ENCODE measurements at regions not wholly inside any gene's neighbourhood (a gene's known extent, or its start where the extent isn't known, plus 50 kb on each side); places are given as distances from the start of the nearest gene placed in this dataset.

DNA sequence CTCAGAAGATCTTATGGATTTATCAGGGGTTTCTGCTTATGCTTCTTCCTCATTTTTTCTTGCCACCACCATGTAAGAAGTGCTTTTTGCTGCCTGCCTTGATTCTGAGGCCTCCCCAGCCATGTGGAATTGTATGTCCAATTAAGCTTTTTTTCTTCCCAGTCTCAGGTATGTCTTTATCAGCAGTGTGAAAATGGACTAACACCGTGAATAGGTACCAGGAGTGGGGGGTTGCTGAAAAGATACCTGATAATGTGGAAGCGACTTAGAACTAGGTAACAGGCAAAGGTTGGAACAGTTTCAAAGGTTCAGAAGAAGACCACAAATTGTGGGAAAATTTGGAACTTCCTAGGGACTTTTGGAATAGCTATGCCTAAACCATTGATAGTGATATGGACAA is 1222.5 kb upstream of the NUDT12 start:
- in situ Hi-C loops (cut with HindIII; ENCODE audit: low sequenced_read_pairs) = no loop called here

- in situ Hi-C loops (cut with HindIII; ENCODE audit: low sequenced_read_pairs) = no loop called here
Observed at GRCh38 chr5:104774372-104774771, 1211.8 kb upstream of the NUDT12 start.

GRCh38 chr5:104764197-104764596 is 1201.6 kb upstream of the NUDT12 start:
- in situ Hi-C loops (cut with HindIII; ENCODE audit: low sequenced_read_pairs) = no loop called here

GRCh38 chr5:104763216-104763615 is 1200.6 kb upstream of the NUDT12 start:
- in situ Hi-C loops (cut with HindIII; ENCODE audit: low sequenced_read_pairs) = no loop called here

DNA sequence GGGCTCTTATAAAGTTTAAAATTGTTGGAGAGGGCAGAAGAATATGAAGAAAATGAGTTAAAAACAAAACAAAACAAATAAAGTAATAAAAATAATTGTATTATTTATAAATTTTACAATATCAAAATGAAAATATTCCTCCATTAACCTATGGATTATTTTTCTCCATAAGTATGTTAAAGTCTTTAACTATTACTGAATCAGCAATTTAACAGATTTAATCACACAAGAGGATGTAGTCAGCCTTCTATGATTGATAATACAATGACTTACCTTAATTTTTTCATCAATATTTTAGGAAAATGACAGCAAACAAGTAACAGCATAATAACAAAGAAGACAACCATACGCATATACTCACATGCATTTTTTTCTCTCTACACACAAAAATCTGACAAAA is 1195.3 kb upstream of the NUDT12 start:
- in situ Hi-C loops (cut with HindIII; ENCODE audit: low sequenced_read_pairs) = no loop called here

GRCh38 chr5:104755806-104756205 is 1193.2 kb upstream of the NUDT12 start:
- in situ Hi-C loops (cut with HindIII; ENCODE audit: low sequenced_read_pairs) = no loop called here

DNA sequence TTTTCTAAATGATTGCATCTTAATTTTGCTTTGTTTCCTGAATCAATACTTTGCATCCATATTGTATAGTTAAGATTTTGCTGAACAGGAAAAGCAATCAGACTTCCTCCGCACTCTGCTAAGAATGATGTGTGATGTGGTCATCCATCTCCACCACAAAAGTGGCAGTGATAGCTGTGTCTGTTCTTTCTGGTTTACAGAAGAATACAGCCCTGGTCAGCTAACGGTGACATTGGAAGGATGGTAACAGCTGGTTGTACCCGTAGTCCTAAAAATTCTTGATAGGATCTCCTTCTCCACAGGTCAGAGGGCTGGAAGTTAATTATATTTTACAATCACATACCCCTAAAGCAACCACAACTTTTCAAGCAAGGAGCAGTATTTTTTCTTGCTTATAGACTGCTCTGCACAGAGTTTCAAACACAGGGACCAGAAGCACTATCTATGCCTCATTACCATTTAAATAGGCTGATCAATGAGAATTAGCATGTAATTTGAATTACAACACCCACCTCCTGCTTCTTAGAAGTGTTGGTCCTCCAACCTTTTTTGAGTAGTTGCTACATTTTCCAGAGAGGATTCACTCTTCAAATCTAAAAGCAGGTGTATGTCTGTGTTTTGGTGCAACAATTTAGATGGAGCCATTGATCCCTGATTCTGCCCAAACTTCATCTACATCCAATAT is 1191.9 kb upstream of the NUDT12 start:
- in situ Hi-C loops (cut with HindIII; ENCODE audit: low sequenced_read_pairs) = no loop called here

DNA sequence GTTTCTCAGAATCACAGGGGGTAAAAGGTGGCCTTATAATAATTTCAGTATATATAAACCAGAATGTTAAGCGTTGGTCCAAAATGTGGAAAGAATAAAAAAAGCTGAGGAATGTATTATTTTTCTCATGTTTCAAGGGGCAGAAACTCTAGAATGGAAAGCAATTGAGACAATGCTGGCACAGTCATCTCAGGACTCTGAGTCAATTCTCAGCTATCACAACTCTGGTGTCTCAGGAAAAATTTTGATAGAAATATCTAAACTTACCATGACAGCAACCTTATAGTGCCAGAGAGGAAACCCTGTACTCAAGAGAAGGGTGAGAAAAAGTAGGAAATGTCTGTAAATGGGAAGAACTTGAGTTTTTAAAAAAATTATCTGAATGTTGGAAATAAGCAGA is 1189.4 kb upstream of the NUDT12 start:
- in situ Hi-C loops (cut with HindIII; ENCODE audit: low sequenced_read_pairs) = no loop called here

GRCh38 chr5:104739905-104740304 is 1177.3 kb upstream of the NUDT12 start:
- in situ Hi-C loops (cut with HindIII; ENCODE audit: low sequenced_read_pairs) = no loop called here

DNA sequence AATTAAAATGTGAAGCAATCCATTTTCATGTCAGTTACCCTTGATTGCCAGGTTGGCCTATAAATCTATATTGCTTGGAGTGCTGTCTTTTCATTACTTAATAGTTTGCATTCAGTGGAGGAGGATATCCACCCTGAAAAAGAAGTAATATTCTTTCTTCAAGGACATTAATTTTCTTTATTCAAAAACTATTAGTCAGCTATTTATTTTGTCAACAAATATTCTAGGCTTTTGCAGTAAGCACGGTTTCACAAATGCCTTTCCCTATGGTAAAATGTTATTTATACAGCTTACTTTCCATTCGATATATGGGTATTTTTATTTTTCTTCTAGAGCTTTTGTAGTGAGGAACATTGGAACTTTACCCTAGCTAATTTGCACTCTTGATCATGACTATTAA is 1176.9 kb upstream of the NUDT12 start:
- in situ Hi-C loops (cut with HindIII; ENCODE audit: low sequenced_read_pairs) = no loop called here

DNA sequence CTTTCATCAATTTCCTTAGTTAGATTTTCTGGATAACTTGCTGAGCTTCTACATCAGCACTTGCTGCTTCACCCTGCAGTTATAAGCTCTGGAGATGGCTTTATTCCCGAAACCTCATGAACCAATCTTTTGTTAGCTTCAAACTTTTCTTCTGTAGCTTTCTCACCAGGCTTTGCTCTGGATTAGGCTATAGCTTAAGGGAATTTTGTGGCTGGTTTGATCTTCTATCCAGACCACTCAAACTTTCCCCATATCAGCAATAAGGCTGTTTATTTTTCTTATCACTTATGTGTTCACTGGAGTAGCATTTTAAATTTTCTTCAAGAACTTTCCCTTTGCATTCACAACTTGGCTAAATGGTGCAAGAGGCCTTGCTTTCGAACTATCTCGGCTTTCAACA is 1173.5 kb upstream of the NUDT12 start:
- in situ Hi-C loops (cut with HindIII; ENCODE audit: low sequenced_read_pairs) = no loop called here

DNA sequence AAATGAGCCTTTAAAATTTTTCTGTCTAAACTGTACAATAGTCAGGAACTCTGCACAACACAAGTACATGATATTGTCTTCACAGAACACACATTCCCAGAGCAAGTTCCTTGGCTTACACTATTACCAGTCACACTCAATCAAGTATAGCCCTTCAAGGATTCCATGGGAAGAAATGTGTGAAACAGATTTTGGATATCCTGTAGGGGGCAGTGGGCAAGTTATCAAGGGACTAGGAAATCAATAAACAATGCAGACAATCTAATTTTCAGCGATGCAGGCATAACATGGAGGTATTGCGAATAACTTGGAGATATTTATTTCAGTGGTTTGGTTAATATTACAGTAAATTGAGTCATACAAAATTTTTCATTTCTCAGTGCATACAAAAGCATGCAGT is 1171.5 kb upstream of the NUDT12 start:
- in situ Hi-C loops (cut with HindIII; ENCODE audit: low sequenced_read_pairs) = no loop called here

- in situ Hi-C loops (cut with HindIII; ENCODE audit: low sequenced_read_pairs) = no loop called here
Observed at GRCh38 chr5:104733063-104733669, 1170.6 kb upstream of the NUDT12 start.

DNA sequence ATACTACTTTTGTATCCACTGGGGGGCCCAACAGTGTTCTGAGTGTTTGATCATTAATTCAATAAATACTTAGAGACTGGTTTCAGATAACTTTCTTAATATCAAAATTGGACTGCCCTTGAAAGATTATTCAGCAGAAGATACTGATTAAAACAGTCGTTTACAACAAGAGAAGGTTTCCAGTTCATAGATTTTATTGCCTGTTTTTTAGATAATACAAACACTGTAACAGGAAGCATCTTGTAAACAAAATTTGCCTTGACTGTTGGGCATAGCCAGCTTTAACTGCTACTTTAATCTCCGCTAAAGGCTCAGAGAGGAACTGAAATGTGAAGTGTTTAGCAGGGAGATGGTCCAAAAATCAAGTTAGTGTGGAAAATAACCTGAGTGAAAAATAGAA is 1168.7 kb upstream of the NUDT12 start:
- in situ Hi-C loops (cut with HindIII; ENCODE audit: low sequenced_read_pairs) = no loop called here

DNA sequence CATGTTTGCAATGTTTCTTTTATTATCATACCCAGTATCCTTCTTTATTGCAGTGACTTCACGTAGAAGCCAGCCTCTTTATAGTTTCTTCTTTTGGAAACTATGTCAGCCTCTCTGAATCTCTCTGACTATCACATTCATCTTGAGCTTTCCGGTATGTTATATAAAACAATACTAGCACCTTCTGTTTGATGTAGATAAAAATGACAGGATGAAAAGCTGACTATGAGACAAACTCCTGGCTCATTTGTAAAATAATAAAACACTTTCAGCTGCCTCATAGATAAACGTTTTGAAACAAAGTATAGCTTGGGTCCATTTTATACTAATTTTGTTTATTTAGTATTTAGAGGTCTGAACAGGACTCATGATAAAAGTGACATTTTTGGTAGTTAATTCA is 1145.4 kb upstream of the NUDT12 start:
- in situ Hi-C loops (cut with HindIII; ENCODE audit: low sequenced_read_pairs) = no loop called here

DNA sequence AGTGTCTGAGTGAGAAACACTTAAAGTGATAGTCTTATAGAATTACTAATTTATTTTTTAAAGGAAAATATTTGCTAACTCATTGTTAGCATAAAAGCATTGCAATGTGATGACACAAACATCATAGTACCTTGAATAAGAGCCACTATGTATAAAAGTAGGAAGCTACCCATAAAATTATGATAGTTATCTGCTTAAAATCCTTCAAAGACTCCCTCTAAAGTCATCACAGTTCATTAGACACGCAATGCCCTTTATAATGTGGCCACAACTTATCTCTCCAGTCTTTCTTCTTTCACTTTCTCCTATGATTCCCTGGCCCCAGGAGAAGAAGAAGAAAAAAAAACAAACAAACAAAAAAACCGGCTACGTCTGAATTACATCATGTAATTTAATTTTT is 1144.0 kb upstream of the NUDT12 start:
- in situ Hi-C loops (cut with HindIII; ENCODE audit: low sequenced_read_pairs) = no loop called here

DNA sequence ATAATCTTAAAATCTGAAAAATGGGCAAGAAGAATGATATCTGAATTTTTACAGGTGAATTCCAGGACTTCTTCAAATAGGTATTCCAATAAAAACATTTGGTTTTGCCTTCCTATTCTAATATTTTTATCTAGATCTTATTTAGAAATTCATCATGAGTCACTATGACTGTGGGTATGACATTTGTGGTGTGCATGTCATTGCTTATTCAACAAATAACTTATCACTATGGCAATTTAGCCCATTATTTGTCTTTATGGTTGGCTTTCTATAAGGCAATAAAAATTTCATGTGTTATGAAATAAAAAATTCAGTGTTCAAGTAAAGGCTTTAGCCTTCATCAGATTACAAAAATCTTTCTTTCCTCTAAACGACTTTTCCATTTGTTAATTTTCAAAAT is 1139.6 kb upstream of the NUDT12 start:
- in situ Hi-C loops (cut with HindIII; ENCODE audit: low sequenced_read_pairs) = no loop called here

DNA sequence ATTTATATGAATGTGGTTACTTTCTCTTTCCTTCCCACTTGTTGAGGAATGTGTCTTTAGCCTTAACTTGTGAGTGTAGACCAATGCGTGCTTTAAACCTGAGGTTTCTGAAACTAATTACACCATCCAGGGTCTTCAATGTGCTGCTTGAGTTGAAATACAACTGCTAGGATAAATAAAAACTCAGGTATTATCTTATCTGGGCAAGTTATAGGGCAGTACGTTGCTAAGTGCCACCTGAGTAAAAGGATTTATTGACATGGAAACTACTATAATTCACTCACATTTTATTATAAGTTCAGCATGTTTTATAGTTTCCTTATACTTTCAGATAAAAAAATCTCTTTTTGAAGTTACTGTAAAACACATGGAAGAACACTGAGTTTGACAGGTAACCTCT is 1136.8 kb upstream of the NUDT12 start:
- in situ Hi-C loops (cut with HindIII; ENCODE audit: low sequenced_read_pairs) = no loop called here

DNA sequence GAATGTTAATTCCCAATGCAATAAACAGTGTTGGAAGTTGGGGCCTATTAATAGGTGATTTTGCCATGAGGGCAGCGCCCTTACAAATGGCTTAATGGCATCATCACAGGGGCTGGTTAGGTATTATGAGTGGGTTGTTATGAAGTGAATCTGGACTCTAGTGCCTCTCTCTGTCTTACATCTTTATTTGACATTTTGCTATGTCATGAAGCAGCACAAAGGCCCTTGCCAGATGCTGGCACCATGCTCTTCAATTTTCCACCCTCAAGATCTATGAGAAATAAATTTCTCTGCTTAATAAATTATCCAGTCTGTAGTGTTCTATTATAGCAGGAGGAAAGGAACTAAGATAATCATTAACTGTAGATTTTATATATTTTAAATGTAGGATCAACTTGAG is 1098.7 kb upstream of the NUDT12 start:
- in situ Hi-C loops (cut with HindIII; ENCODE audit: low sequenced_read_pairs) = no loop called here

- in situ Hi-C loops (cut with HindIII; ENCODE audit: low sequenced_read_pairs) = no loop called here
Observed at GRCh38 chr5:104659497-104659896, 1096.9 kb upstream of the NUDT12 start.

GRCh38 chr5:104652271-104652861 is 1089.8 kb upstream of the NUDT12 start:
- in situ Hi-C loops (cut with HindIII; ENCODE audit: low sequenced_read_pairs) = no loop called here

DNA sequence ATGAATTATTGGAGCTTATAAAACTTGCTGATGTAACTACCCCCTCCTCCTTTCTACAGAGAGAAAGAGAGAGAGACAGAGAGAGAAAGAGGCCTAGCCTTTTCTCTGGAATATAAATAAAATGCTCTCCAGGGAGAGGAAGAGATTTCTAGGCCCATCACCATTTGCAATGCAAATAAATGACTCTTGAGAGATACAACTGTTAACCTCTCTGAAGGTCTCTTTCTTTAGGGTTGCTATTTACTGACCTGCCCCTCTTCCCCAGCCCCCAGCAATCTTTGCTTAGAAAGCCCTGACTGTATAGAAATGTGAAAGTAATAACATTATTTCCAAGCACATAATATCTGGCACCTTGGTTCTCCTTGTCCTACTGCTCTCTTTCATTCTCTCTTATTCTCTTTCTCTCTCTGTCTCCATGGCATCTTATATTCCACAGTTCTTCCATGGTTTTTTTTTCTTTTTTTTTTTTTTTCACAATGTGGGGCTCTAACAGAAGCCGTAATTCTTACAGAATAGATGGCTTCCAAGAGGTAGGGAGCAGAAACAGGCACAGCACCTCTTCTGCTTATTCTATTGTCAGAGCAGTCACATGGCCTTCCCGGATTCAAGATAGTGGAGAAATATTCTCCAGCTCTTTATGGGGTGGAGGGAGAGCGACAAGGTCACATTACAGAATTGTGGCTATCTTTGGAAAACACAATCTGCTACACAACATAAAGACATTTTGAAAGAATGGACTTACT is 1087.9 kb upstream of the NUDT12 start:
- in situ Hi-C loops (cut with HindIII; ENCODE audit: low sequenced_read_pairs) = no loop called here

Measured in endothelial cell of hepatic sinusoid (primary cell).